ENCODE measurements at regions not wholly inside any gene's neighbourhood (a gene's known extent, or its start where the extent isn't known, plus 50 kb on each side); places are given as distances from the start of the nearest gene placed in this dataset.

GRCh38 chr15:46955576-46955975 is 761.7 kb upstream of the SEMA6D start:
- TF ChIP-seq GATA3 (IDR thresholded peaks at IDR 0.05; ENCODE audit: low read depth, low read length), result no peak
- TF ChIP-seq GATA2 (IDR thresholded peaks at IDR 0.05; ENCODE audit: low read depth, low read length), result no peak

- TF ChIP-seq GATA3 (IDR thresholded peaks at IDR 0.05; ENCODE audit: low read depth, low read length), result no peak
- no peak for TF ChIP-seq GATA2 (IDR thresholded peaks at IDR 0.05; ENCODE audit: low read depth, low read length)
Measured at GRCh38 chr15:46956456-46956855, 760.8 kb upstream of the SEMA6D start.

- TF ChIP-seq GATA2 (IDR thresholded peaks at IDR 0.05; ENCODE audit: low read depth, low read length) (no peak), GATA3 (IDR thresholded peaks at IDR 0.05; ENCODE audit: low read depth, low read length) (no peak)
Measured at GRCh38 chr15:46956881-46957280, 760.4 kb upstream of the SEMA6D start.

GRCh38 chr15:46960581-46960980 is 756.7 kb upstream of the SEMA6D start:
- TF ChIP-seq GATA3 (IDR thresholded peaks at IDR 0.05; ENCODE audit: low read depth, low read length), result no peak

- TF ChIP-seq GATA3 (IDR thresholded peaks at IDR 0.05; ENCODE audit: low read depth, low read length), result no peak
- no peak for TF ChIP-seq GATA2 (IDR thresholded peaks at IDR 0.05; ENCODE audit: low read depth, low read length)
Measured at GRCh38 chr15:46961795-46962194, 755.5 kb upstream of the SEMA6D start.

- TF ChIP-seq GATA3 (IDR thresholded peaks at IDR 0.05; ENCODE audit: low read depth, low read length) (no peak), GATA2 (IDR thresholded peaks at IDR 0.05; ENCODE audit: low read depth, low read length) (no peak)
Measured at GRCh38 chr15:46996359-46996758, 720.9 kb upstream of the SEMA6D start.

GRCh38 chr15:46997501-46997900 is 719.8 kb upstream of the SEMA6D start:
- TF ChIP-seq GATA3 (IDR thresholded peaks at IDR 0.05; ENCODE audit: low read depth, low read length), result no peak
- no peak for TF ChIP-seq GATA2 (IDR thresholded peaks at IDR 0.05; ENCODE audit: low read depth, low read length)

GRCh38 chr15:47003568-47003967 is 713.7 kb upstream of the SEMA6D start:
- TF ChIP-seq GATA2 (IDR thresholded peaks at IDR 0.05; ENCODE audit: low read depth, low read length), result no peak
- TF ChIP-seq GATA3 (IDR thresholded peaks at IDR 0.05; ENCODE audit: low read depth, low read length), result no peak

GRCh38 chr15:47013446-47013845 is 703.9 kb upstream of the SEMA6D start:
- TF ChIP-seq GATA2 (IDR thresholded peaks at IDR 0.05; ENCODE audit: low read depth, low read length) (no peak), GATA3 (IDR thresholded peaks at IDR 0.05; ENCODE audit: low read depth, low read length) (no peak)

- TF ChIP-seq GATA3 (IDR thresholded peaks at IDR 0.05; ENCODE audit: low read depth, low read length), result no peak
- no peak for TF ChIP-seq GATA2 (IDR thresholded peaks at IDR 0.05; ENCODE audit: low read depth, low read length)
Measured at GRCh38 chr15:47027322-47027946, 689.9 kb upstream of the SEMA6D start.

GRCh38 chr15:47035475-47036406 is 681.6 kb upstream of the SEMA6D start:
- TF ChIP-seq GATA2 (IDR thresholded peaks at IDR 0.05; ENCODE audit: low read depth, low read length) (no peak), GATA3 (IDR thresholded peaks at IDR 0.05; ENCODE audit: low read depth, low read length) (no peak)

- TF ChIP-seq GATA2 (IDR thresholded peaks at IDR 0.05; ENCODE audit: low read depth, low read length), result no peak
- no peak for TF ChIP-seq GATA3 (IDR thresholded peaks at IDR 0.05; ENCODE audit: low read depth, low read length)
Measured at GRCh38 chr15:47037003-47037402, 680.3 kb upstream of the SEMA6D start.

GRCh38 chr15:47039225-47039624 is 678.1 kb upstream of the SEMA6D start:
- no peak for TF ChIP-seq GATA2 (IDR thresholded peaks at IDR 0.05; ENCODE audit: low read depth, low read length)
- TF ChIP-seq GATA3 (IDR thresholded peaks at IDR 0.05; ENCODE audit: low read depth, low read length), result no peak

- no peak for TF ChIP-seq GATA2 (IDR thresholded peaks at IDR 0.05; ENCODE audit: low read depth, low read length)
- no peak for TF ChIP-seq GATA3 (IDR thresholded peaks at IDR 0.05; ENCODE audit: low read depth, low read length)
Measured at GRCh38 chr15:47041301-47041700, 676.0 kb upstream of the SEMA6D start.

GRCh38 chr15:47066392-47066791 is 650.9 kb upstream of the SEMA6D start:
- TF ChIP-seq GATA2 (IDR thresholded peaks at IDR 0.05; ENCODE audit: low read depth, low read length), result no peak
